HEK293 (cell line): ENCODE measurements at regions not wholly inside any gene's neighbourhood (a gene's known extent, or its start where the extent isn't known, plus 50 kb on each side); places are given as distances from the start of the nearest gene placed in this dataset.

Source experiments
- ZNF510 ChIP-seq: fragments of 450-650 bp; formaldehyde crosslinking; IDR thresholded peaks from 2 replicates; pipeline ENCODE4 v1.5.1; 2018; ENCODE audit warnings: mild to moderate bottlenecking, missing genetic modification characterization, missing biosample characterization; ENCODE audit not compliant: insufficient replicate concordance
- ZNF626 ChIP-seq: fragments of 450-650 bp; sonication (Bioruptor Pico); formaldehyde crosslinking; IDR thresholded peaks from 2 replicates; pipeline ENCODE4 v1.5.1; 2018; ENCODE audit warnings: missing biosample characterization, missing genetic modification characterization, inconsistent platforms
- TF ChIP-seq, protein P1 (sequence below): fragments of 450-650 bp; formaldehyde crosslinking; IDR thresholded peaks from 2 replicates; pipeline ENCODE4 v1.5.1; 2017; ENCODE audit warnings: missing biosample characterization, mild to moderate bottlenecking, missing genetic modification characterization, moderate library complexity
- TF ChIP-seq, protein P2 (sequence below): fragments of 450-650 bp; formaldehyde crosslinking; IDR thresholded peaks from 2 replicates; pipeline ENCODE4 v1.5.1; 2016; ENCODE audit warnings: missing biosample characterization, missing genetic modification characterization
- TF ChIP-seq, protein P3 (sequence below): fragments of 450-650 bp; formaldehyde crosslinking; IDR thresholded peaks from 2 replicates; pipeline ENCODE4 v1.5.1; 2016; ENCODE audit warnings: missing biosample characterization, missing genetic modification characterization, borderline replicate concordance
- TF ChIP-seq, protein P4 (sequence below): fragments of 450-650 bp; formaldehyde crosslinking; IDR thresholded peaks from 2 replicates; pipeline ENCODE4 v1.5.1; 2016; ENCODE audit warnings: missing biosample characterization, missing genetic modification characterization
- TF ChIP-seq, protein P5 (sequence below): fragments of 450-650 bp; formaldehyde crosslinking; IDR thresholded peaks from 2 replicates; pipeline ENCODE4 v1.5.1; 2016; ENCODE audit warnings: missing biosample characterization, missing genetic modification characterization

DNA sequence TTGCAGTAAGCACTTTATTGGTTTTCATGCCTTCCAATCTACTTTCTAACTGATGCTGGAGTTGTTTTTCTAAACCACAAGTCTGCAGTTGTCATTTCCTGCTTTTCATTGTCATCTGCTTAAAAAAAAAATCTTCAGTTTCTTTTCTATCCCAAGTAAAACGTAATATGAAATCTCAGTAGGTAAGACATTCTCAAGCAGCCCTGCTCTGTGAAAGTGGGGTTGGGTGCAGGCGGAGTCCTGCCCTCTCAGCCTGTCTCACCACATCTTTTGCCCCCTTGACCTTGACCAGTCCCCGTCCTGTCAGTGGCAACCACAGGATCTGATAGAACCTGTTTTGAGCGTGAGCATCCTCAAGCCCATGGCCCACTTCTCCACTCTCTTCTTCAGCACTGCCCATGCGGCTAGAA lies 80.0 kb upstream of the CPO start:
- TF ChIP-seq, protein P1, sequence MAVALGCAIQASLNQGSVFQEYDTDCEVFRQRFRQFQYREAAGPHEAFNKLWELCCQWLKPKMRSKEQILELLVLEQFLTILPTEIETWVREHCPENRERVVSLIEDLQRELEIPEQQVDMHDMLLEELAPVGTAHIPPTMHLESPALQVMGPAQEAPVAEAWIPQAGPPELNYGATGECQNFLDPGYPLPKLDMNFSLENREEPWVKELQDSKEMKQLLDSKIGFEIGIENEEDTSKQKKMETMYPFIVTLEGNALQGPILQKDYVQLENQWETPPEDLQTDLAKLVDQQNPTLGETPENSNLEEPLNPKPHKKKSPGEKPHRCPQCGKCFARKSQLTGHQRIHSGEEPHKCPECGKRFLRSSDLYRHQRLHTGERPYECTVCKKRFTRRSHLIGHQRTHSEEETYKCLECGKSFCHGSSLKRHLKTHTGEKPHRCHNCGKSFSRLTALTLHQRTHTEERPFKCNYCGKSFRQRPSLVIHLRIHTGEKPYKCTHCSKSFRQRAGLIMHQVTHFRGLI (tag by site-specific recombination) = no peak
- TF ChIP-seq, protein P2, sequence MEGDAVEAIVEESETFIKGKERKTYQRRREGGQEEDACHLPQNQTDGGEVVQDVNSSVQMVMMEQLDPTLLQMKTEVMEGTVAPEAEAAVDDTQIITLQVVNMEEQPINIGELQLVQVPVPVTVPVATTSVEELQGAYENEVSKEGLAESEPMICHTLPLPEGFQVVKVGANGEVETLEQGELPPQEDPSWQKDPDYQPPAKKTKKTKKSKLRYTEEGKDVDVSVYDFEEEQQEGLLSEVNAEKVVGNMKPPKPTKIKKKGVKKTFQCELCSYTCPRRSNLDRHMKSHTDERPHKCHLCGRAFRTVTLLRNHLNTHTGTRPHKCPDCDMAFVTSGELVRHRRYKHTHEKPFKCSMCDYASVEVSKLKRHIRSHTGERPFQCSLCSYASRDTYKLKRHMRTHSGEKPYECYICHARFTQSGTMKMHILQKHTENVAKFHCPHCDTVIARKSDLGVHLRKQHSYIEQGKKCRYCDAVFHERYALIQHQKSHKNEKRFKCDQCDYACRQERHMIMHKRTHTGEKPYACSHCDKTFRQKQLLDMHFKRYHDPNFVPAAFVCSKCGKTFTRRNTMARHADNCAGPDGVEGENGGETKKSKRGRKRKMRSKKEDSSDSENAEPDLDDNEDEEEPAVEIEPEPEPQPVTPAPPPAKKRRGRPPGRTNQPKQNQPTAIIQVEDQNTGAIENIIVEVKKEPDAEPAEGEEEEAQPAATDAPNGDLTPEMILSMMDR (tag by site-specific recombination) = no peak
- TF ChIP-seq, protein P3, sequence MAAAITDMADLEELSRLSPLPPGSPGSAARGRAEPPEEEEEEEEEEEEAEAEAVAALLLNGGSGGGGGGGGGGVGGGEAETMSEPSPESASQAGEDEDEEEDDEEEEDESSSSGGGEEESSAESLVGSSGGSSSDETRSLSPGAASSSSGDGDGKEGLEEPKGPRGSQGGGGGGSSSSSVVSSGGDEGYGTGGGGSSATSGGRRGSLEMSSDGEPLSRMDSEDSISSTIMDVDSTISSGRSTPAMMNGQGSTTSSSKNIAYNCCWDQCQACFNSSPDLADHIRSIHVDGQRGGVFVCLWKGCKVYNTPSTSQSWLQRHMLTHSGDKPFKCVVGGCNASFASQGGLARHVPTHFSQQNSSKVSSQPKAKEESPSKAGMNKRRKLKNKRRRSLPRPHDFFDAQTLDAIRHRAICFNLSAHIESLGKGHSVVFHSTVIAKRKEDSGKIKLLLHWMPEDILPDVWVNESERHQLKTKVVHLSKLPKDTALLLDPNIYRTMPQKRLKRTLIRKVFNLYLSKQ (tag by site-specific recombination) = no peak
- TF ChIP-seq ZNF510 (tag by site-specific recombination) (no peak), ZNF626 (tag by site-specific recombination) (no peak)
- TF ChIP-seq, protein P4, sequence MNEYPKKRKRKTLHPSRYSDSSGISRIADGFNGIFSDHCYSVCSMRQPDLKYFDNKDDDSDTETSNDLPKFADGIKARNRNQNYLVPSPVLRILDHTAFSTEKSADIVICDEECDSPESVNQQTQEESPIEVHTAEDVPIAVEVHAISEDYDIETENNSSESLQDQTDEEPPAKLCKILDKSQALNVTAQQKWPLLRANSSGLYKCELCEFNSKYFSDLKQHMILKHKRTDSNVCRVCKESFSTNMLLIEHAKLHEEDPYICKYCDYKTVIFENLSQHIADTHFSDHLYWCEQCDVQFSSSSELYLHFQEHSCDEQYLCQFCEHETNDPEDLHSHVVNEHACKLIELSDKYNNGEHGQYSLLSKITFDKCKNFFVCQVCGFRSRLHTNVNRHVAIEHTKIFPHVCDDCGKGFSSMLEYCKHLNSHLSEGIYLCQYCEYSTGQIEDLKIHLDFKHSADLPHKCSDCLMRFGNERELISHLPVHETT = no peak
- TF ChIP-seq, protein P5, sequence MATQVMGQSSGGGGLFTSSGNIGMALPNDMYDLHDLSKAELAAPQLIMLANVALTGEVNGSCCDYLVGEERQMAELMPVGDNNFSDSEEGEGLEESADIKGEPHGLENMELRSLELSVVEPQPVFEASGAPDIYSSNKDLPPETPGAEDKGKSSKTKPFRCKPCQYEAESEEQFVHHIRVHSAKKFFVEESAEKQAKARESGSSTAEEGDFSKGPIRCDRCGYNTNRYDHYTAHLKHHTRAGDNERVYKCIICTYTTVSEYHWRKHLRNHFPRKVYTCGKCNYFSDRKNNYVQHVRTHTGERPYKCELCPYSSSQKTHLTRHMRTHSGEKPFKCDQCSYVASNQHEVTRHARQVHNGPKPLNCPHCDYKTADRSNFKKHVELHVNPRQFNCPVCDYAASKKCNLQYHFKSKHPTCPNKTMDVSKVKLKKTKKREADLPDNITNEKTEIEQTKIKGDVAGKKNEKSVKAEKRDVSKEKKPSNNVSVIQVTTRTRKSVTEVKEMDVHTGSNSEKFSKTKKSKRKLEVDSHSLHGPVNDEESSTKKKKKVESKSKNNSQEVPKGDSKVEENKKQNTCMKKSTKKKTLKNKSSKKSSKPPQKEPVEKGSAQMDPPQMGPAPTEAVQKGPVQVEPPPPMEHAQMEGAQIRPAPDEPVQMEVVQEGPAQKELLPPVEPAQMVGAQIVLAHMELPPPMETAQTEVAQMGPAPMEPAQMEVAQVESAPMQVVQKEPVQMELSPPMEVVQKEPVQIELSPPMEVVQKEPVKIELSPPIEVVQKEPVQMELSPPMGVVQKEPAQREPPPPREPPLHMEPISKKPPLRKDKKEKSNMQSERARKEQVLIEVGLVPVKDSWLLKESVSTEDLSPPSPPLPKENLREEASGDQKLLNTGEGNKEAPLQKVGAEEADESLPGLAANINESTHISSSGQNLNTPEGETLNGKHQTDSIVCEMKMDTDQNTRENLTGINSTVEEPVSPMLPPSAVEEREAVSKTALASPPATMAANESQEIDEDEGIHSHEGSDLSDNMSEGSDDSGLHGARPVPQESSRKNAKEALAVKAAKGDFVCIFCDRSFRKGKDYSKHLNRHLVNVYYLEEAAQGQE (tag by site-specific recombination) = no peak
